DMS114 treated with DMSO at 0.1 percent for 48 hours (cell line): ENCODE measurements at regions not wholly inside any gene's neighbourhood (a gene's known extent, or its start where the extent isn't known, plus 50 kb on each side); places are given as distances from the start of the nearest gene placed in this dataset.

ENCODE experiments used
- DNase-seq: peaks from one replicate; lab custom pipeline; 2025; ENCODE audit not compliant: unreplicated experiment; lab: John Stamatoyannopoulos, UW

DNA sequence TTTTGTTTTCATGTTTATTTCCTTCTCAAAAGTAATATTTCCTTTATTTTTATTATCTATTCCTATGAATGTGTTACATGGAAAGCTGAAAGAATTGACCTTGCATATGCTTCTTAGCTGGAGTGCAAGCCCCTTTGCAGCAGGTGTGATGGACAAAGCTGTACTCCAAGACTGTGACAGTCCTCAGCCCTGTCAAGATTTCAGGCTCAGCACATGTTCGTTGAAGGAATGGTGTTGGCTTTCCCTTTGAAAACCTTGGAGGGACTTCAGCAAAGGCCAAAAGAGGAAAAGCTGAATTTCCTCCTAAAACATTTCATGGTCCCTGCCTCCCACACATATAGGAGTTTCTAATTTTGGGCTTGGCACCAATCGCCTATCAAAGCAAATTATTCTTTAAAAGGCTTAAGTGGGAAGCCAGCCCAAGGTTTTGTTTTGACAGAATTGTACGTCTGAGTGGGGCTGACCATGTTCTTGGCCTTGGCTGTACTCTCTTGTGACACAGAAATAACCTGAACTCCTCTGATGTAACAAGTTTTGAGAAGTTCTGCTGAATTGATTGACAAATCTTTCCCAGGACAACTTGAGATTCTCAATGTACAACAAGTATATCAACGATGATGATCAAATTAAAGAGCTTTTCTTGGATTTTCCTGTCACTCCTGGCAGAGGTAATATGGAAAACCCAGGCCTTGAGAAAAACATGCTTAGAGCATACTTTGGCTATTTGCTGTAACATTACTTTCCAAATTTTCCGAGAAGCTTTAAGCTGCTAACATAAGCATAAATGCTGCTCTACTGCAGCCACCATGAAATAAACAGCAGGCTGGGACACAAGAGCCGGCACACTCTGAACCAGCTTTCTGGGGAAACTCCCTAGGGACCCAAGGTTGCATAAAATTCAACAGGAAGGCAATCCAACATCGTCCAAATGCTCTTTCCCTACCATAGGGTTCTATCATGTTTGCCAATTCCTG is 135.7 kb upstream of the ZNF648 start:
- DNase-seq: no peak

DNA sequence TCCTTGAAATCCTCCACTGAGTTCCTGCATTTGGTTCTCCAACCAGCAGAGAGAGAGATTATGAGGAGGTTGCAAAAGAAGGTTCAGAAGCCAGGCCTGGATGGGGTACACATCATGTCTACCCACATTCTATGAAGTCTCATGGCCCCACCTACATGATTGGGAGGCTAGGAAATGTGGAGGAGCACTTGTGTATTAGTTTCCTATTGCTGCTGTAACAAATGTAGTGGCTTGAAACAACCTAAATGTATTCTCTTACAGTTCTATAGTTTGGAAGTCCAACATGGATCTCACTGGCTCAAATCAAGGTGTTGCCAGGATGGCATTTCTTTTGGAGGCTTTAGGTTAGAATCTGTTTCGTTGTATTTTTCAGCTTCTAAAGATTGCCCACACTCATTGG is 134.2 kb upstream of the ZNF648 start:
- DNase-seq: no peak

DNA sequence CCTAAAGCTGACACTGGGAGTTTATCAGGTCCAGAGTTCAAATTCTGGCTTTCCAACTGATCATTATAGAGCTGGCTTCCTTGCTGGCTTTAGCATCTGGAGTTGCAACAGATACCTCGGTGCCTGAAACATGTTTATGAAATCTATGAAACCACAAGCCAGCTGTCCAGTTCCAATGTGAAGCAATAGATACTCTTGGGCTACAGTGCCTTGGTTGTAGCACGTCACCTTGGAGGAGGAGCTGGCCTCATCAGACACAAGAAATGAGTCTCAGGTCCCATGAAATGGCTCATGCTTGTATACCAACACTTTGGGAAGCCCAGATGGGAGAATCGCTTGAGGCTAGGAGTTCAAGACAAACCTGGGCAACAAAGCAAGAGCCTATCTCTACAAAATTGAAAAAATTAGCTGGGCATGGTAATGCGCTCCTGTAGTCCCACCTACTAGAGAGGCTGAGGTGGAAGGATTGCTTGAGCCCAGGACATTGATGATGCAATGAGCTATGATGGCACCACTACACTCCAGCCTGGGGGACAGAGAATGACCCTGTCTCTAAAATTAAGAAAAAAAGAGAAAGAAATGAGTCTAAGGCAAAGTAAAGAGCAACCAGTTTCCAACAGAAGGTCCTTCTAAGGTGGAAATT is 132.5 kb upstream of the ZNF648 start:
- DNase-seq: no peak

DNA sequence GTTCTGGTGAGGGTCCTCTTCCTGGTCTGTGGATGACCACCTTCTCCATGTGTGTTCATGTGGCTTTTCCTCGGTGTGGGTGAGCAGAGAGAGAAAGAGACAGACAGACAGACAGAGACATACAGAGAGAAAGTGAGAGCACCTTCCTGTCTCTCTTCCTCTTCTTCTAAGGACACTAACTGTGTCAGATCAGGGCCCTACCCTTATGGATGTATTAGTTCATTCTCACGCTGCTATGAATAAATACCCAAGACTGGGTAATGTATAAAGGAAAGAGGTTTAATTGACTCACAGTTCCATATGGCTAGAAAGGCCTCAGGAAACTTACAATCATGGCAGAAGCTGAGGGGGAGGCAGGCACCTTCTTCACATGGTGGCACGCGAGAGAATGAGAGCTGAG is 131.5 kb upstream of the ZNF648 start:
- DNase-seq: no peak

DNA sequence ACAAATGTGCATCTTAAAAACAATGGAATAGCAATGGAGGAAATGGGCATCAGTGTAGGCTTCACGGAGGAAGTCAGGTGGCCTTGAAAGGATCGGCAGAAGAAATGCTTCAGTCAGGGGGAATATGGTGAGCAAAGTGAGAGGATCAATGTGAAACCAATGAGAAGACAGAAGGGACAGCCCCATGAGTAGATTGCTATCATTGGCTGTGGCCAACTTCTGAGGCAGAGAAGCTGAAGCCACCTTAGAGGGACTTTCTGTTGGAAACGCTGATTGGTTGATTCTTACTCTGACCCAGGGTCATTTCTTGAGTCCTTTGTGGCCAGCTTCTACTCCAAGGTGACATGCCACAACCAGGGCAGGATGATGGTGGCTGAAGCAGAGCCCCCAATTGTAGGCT is 130.7 kb upstream of the ZNF648 start:
- no peak for DNase-seq

DNA sequence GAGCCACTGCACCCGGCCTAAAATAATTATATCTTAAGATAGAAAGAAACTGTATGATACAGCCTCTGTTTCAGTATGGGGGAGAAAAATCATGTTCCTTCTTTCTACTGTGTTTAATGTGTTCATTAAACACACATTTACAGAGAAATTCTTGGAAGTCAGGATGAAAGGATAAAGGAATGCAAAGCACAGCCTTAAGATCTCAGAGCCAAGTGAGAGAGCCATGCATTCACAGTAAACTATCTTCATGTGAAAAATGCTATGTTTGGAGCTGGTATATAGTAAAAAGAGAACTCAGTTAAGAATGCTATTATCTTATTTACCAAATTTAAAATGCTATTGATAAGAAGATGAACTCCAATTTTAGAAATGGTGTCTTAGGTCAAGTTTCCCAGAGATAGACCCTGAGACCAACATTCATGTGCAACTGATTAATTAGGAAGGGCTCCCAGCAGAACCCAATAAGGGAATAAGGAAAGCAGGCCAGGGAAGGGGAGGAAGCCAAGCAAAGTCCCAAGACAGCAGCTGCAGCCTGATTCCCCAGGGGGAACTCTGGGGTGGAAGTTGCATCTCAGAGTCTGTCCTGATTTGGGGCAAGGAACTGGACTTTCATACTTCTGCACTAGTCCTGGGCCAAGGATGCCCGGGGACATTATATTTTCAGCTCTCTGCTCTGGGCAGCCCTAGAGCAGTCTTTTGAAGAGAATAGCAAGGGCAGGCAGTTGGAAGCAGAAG is 130.0 kb upstream of the ZNF648 start:
- no peak for DNase-seq

DNA sequence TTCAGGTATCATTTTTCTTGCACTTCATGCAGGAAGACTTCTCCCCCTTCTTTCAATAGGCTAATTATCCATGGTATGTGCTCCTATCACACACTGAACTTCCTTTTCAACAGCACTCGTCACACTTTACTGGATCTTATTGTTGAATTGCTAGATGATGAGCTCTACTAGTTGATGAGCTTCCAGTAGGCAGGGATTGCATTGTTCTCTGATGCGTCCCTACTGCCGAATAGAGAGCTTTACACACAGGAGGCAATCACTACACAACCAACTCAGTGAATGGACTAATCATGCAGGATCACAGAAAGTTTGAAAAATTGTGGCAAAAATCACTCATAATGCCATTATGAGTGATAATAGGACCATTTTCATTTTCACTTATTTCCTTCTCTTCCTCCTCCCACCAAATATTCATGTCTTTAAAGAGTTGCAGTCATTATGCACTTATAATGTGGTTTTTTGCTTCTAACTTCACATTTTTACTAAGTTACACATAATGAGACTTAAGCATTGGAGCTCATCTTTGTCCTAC is 128.1 kb upstream of the ZNF648 start:
- no peak for DNase-seq

DNA sequence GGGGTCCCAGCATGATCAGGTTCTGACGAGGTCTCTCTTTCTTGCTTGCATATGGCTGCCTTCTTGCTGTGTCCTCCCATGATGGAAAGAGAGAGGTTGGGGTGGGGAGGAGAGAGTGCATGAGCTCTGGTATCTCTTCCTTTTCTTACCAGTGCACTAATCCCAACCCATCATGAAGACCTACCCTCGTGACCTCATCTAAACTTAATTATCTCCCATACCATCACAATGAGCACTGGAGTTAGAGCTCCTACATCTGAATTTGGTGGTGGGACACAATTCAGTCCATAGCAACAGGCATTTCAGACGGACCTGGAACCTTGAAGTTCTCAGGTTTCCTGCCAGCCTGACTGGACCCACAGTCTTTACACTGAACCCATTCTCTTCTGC is 125.2 kb upstream of the ZNF648 start:
- DNase-seq: no peak

DNA sequence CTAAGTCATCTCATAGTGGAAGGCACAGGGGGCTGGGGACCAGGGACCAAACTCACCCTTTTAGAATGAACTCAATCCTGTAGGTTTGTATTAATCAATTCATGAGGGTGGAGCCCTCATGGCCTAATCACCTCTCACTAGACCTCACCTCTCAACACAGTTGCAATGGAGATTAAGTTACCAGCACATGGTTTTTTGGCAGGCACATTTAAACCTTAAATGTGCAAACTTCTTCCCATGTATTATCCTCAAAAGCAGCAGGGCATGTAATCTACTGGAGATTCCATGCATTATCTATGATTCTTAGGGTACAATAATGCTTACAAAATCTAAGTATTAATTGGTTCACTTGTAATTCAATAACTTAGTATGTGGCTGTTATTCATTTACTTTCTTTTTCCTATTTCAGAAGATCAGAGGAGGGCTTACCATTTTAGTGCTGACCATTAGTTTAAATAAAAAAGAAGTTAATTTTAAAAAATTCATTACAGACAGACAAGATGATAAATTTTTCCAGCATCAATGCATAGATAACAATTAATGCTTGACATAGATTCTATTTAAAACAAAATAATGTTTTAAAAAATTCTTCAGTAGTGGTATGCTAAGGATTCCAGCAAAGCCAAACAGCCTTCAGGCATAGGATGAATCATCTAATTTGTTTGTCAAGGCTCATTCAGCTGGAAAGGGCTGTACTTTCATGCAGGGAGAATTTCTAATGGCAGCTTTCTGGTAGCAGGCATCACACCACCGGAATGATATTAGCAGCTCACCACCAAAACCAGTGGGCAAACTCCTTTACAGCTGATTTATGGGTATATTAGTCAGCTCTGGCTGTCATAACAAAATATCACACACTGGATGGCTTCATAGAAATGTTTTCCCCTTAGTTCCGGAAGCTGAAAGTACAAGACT is 124.6 kb upstream of the ZNF648 start:
- DNase-seq: no peak

DNA sequence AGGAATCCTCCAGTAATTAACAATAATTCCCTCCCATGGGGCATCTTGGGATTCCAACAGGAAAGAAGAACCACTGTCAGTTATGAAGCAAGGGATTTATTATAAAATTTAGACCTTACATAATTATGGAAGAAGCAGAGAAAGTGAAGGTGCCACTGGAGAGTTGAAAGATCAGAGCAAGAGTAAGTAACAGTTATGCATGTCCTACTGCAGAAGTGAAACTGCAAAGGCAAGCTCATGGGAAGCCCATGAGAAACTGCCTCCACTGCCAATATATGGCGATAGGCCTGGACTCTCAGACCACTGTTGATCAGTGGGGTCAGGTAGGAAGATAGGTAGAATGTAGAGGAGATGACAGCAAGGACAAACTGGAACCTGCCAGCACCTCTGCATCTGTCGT is 123.6 kb upstream of the ZNF648 start:
- no peak for DNase-seq

DNA sequence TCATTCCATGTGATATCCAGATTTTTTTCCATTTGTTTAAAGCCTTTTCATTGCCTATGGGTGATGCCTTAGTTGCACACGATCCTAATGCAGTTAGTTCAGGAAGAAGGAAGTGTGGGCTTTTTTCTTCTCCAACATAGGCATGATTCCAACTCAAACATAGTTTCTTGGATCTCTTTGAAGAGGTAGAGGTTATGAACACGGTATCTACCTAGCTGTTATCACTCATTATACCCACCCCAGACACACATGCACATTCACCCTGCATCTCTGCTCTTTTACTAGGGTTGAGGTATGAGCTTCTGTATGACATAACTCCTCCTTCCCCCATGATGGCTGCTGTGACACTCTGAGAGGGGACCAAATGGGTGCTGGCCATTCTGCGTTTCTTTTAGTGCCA is 122.1 kb upstream of the ZNF648 start:
- no peak for DNase-seq

DNA sequence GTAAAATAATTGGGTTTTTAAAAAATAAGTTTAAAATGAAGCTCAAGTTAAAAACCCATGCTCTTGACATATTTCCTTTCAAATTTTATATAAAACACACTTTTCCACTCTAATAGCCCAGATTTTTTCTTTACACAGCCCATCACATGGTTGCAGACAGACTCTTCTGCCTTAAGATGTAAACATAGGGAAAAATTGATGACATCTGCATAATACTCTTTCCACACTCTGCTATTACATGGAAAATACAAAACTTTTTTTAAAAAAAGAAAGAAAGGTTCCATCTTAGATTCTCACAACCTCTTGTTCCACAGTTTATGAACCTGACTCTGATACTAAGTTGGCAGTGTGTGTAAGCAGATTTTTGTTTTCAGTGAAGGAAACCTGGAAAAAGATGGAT is 120.8 kb upstream of the ZNF648 start:
- no peak for DNase-seq

DNA sequence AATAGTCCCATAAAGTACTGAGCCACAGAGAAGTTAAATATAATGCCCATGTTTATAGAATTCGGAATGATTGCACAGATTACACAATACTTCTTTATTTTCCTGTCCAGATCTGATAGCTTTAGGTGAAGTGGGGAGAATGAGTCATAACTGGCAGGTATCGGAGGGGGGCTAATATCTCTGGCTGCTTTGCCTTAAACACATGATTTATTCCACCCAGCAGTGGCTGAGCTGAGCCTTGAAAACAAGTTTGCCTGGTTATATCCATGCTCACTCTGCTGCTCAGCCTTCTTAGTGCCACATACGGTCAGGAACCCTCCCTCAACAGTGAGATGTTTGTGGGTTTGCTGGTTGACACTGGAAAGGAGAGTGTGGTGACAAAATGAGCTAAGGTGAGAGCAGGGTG is 119.7 kb upstream of the ZNF648 start:
- no peak for DNase-seq

DNA sequence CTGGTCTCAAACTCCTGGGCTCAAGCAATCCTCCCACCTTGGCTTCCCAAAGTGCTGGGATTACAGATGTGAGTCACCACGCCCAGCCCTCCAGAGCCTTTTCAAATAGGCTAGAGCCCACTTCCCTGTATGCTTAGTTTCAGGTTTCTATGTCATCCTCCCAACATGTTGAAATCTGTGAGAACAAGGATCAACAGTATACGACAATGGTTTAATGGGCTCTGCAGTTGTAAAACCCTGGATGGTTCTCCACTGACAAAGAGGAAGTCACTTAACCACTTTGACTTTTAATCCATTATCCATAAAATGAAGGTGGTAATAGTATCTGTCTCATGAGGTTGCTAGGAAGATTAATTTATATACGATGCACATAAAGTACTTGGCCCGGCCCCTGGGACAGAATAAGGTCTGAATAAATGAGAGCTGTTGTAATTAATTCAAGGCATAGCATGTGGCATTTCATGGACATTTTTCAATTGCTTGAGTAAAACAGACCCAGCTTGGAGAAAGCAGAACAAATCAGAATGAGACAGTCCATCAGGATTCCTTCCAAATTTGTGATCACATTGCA is 113.9 kb upstream of the ZNF648 start:
- DNase-seq: no peak

DNA sequence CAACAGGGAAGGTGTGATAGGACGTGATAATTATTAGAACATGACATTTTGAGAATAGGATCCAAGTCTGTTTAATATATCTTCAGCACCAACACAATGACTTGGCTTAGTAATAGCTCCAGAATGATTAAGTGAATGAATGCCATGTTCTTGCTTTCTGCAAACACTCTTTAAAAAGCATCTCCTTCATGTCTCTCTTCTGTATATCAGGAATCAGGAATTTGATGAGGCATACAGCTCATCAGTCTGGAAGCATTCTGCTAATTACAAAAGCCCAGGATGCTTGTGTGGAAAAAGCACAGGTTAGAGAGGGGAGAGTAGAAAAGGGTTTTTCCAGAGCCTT is 113.0 kb upstream of the ZNF648 start:
- DNase-seq: no peak

DNA sequence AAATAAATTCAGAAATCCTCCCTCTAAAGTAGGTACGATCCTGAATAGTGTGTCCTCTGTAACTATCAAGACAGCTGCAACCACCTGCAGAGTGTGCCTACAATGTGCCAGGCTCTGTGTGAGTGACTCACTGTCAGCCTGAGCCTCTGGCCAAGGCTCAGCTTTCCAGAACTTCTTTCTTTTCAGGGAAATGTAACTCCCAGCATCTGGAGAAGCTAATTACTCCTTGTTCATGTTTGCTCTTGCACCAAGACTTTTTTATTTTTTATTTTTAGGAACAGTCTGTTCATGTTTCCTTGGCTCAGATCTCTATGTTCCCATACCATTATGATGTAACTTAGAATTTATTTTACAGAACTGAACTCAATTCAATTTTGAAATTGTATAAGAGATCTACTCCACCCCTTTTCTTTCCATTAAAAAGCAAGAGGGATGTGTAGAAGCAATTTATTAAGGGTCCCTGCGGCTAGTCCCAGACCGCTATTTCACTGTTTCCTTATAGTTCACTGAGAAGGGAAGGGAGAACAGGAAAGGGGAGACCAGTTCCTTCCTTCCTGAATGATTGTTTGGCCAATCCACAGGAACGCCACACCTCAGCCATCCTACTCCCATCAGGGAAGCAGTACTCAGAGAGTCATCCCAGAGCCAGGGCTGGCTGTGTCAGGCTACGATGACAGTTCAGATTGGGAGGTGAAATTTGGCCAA is 112.4 kb upstream of the ZNF648 start:
- DNase-seq: no peak

DNA sequence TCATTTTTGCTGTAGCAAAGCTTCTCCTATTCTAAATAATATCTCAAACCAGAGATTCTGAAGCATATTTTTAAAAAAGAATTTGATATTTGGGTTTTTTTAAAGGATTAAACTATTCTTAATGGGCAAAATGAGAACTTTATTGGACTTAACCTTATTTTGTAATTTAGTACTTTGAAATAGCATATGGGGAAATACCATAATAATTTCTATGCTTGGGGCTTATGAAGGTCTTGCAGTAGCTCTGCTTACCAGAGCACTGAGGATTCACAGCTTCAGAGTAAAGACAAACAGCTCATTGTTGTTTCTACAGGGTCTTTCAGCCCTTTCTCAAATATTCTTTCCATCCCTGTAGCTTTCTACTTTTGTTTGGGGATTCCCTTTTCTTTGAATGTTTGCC is 111.2 kb upstream of the ZNF648 start:
- DNase-seq: no peak

DNA sequence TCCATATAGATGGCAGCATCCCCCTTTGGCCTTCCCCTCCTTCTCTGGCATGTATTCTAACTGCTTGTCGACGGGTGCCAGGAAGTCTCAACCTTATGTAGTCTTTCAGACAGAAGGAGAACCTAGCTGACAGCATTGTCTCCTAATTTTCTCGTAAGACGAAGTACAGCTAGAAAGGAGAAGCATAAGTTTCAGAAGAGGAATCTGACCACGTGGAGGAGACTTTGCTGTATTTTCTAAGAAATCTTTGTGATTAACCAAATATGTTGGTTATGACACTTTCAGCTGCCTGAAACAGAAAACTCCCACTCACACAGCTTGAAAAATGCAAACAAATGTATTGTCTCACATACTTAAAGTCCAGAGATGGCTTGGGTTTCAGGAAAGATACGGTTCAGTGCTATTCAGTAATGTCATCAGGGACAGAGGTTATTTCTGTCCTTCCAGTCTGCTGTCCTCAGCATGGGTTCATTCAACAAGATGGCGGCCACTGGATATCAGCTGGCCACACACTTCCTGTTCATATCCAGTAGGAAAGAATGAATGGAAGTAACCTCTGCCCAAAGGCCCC is 109.5 kb upstream of the ZNF648 start:
- no peak for DNase-seq

DNA sequence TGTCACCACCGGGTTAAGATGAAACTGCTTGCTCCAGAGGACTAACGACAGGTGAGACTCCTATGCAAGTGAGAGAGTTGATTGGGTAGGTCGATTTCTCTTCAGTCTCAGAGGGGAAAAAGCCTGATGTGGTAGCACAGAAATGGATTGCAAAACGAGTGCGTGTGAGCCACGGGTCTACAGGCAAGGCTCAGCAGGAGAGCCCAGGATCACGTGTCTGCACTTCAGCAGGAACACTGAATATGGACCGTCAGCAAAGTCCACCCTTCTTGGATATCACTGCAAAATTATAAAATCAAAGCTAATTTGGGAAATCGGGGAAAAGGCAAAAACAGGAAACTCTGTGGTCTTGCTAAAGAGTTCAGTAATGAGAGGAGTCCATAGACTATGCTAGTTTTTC is 107.7 kb upstream of the ZNF648 start:
- DNase-seq: no peak
